ENCODE measurements at regions not wholly inside any gene's neighbourhood (a gene's known extent, or its start where the extent isn't known, plus 50 kb on each side); places are given as distances from the start of the nearest gene placed in this dataset.

DNA sequence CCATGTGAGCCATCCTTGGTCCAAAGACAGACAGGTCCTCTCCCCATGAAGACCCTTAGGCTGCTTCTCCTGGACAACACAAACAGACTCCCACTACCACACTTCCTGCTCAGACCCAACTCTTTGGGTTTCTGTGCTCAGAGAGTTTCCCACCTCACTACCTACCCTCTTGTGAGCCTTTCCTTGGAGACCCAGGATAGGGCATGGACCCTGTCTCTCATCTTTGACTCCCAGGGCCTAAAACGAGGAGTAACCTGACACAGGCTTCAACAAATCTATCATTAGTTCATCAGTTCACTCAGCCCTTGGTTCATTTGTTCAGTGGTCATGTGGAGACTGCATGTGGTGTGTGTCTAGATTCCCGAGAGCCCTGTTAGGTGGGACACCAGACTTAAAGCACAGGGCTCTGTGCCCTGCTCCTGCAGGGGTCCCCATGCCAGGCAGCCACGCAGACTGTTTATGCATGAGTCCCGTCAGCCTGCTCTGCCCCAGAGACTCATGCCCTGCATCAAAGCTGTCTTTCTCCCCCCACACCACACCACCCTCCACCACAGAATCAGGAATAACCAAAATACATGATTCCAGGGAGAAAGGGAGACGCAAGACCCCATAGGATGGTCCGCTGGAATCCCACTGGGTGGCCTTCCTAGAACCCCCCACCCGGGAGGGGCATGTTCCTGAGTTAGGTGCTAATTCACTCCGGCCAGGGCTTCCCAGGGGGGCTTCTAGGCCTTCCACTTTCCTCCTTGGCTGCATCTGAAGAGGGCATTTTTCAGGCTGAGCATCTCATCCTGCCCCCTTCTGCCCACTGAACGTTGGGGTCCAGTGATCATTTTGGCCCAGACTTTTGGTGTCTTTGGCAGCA lies 100.2 kb upstream of the TEX51 start:
- TF ChIP-seq CTCF (IDR thresholded peaks at IDR 0.05; ENCODE audit: low read depth, low read length) (no peak), MYC (IDR thresholded peaks at IDR 0.05; ENCODE audit: low read depth, low read length) (no peak), POLR2A (IDR thresholded peaks at IDR 0.05; ENCODE audit: extremely low read depth, insufficient read length) (no peak)
- TF ChIP-seq, protein P1, sequence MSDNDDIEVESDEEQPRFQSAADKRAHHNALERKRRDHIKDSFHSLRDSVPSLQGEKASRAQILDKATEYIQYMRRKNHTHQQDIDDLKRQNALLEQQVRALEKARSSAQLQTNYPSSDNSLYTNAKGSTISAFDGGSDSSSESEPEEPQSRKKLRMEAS (IDR thresholded peaks at IDR 0.05; ENCODE audit: low read depth, low read length): no peak
